ENCODE measurements at regions not wholly inside any gene's neighbourhood (a gene's known extent, or its start where the extent isn't known, plus 50 kb on each side); places are given as distances from the start of the nearest gene placed in this dataset.

- TF ChIP-seq, protein P1, sequence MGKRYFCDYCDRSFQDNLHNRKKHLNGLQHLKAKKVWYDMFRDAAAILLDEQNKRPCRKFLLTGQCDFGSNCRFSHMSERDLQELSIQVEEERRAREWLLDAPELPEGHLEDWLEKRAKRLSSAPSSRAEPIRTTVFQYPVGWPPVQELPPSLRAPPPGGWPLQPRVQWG (CRISPR knock-in tag; IDR thresholded peaks at IDR 0.05; ENCODE audit: borderline replicate concordance, low read depth): no peak
- TF ChIP-seq MAZ (IDR thresholded peaks at IDR 0.05; ENCODE audit: borderline replicate concordance, low read depth, low read length): no peak
- no peak for TF ChIP-seq MAZ (CRISPR knock-in tag; IDR thresholded peaks at IDR 0.05; ENCODE audit: low read depth)
- TF ChIP-seq RORA (CRISPR knock-in tag; IDR thresholded peaks at IDR 0.05): no peak
- no peak for TF ChIP-seq ZFP90 (CRISPR knock-in tag; IDR thresholded peaks at IDR 0.05; ENCODE audit: borderline replicate concordance)
- no peak for TF ChIP-seq ZNF775 (CRISPR knock-in tag; IDR thresholded peaks at IDR 0.05; ENCODE audit: borderline replicate concordance)
- TF ChIP-seq ZC3H4 (CRISPR knock-in tag; IDR thresholded peaks at IDR 0.05; ENCODE audit: borderline replicate concordance): no peak
- TF ChIP-seq ZNF253 (CRISPR knock-in tag; IDR thresholded peaks at IDR 0.05; ENCODE audit: borderline replicate concordance): no peak
- no peak for TF ChIP-seq SIN3B (IDR thresholded peaks at IDR 0.05; ENCODE audit: low read length)
- TF ChIP-seq DMAP1 (CRISPR knock-in tag; IDR thresholded peaks at IDR 0.05): no peak
- no peak for TF ChIP-seq ZNF788 (CRISPR knock-in tag; IDR thresholded peaks at IDR 0.05; ENCODE audit: borderline replicate concordance)
Measured at GRCh38 chr14:42123526-42123925, 516.9 kb downstream of the LRFN5 start.
